GM06990 (cell line): ENCODE measurements at regions not wholly inside any gene's neighbourhood (a gene's known extent, or its start where the extent isn't known, plus 50 kb on each side); places are given as distances from the start of the nearest gene placed in this dataset.

Source experiments
- DNase-seq: peaks from one replicate; pipeline ENCODE4 v3.0.0-alpha.2; 2011; ENCODE audit not compliant: insufficient read length; ENCODE audit errors: extremely low read depth
- H3K27me3 ChIP-seq: replicated peaks from 2 replicates; pipeline ENCODE4 v1.6.0; 2011; ENCODE audit warnings: low read length; ENCODE audit not compliant: control insufficient read depth, insufficient read depth
- H3K36me3 ChIP-seq: 2 replicates; pipeline ENCODE4 v1.5.1; 2011; ENCODE audit warnings: low read length; ENCODE audit not compliant: control insufficient read depth, insufficient read depth
- H3K4me3 ChIP-seq: replicated peaks from 2 replicates; pipeline ENCODE4 v1.5.1; 2011; ENCODE audit warnings: low read depth, mild to moderate bottlenecking, control low read depth, low read length
- CTCF ChIP-seq: IDR thresholded peaks from 2 replicates; pipeline ENCODE4 v1.5.1; 2011; ENCODE audit warnings: low read length, control low read depth, mild to moderate bottlenecking, inconsistent platforms; ENCODE audit not compliant: insufficient read depth, poor library complexity, severe bottlenecking

- H3K27me3 ChIP-seq: no peaks in the 10 kb centered on the region
- no peak for TF ChIP-seq CTCF
- DNase-seq: no peak
- H3K4me3 ChIP-seq: no peak overlapping the region
- no peaks in the 10 kb centered on the region for H3K36me3 ChIP-seq
Observed at GRCh38 chr20:4507288-4507719, 179.0 kb upstream of the PRNP start.

DNA sequence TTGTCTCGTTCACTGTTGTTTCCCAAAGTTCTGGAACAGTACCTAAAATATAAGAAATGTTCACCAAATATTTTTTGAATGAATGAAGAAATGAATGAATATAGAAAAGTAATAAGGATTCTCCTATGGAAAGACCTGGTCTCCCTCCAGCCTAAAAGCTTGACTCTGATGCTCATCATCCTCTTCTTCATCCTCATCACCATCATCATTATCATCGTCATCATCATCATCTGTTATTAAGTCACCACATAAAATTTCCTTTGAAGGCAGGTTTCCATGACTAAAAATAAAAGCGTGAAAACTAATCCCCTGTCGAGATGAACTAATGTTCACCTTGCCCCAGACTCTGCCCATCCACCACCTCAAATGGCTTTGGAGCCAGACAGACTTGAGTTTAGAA lies 181.4 kb upstream of the PRNP start:
- no peak for DNase-seq
- no peaks in the 10 kb centered on the region for H3K36me3 ChIP-seq
- no peak overlapping the region for H3K4me3 ChIP-seq
- H3K27me3 ChIP-seq: no peaks in the 10 kb centered on the region
- no peak for TF ChIP-seq CTCF

GRCh38 chr20:4502756-4503155 lies 183.5 kb upstream of the PRNP start:
- Histone ChIP-seq H3K27me3 (no peaks in the 10 kb centered on the region), H3K4me3 (no peak overlapping the region), H3K36me3 (no peaks in the 10 kb centered on the region)
- no peak for TF ChIP-seq CTCF
- DNase-seq: no peak

- Histone ChIP-seq H3K36me3 (no peaks in the 10 kb centered on the region), H3K4me3 (no peak overlapping the region), H3K27me3 (no peaks in the 10 kb centered on the region)
- TF ChIP-seq CTCF: no peak
- DNase-seq: no peak
Observed at GRCh38 chr20:4493386-4493785, 192.9 kb upstream of the PRNP start.

- Histone ChIP-seq H3K36me3 (no peaks in the 10 kb centered on the region), H3K4me3 (no peak overlapping the region), H3K27me3 (no peaks in the 10 kb centered on the region)
- TF ChIP-seq CTCF: no peak
- no peak for DNase-seq
Observed at GRCh38 chr20:4491643-4492042, 194.6 kb upstream of the PRNP start.

DNA sequence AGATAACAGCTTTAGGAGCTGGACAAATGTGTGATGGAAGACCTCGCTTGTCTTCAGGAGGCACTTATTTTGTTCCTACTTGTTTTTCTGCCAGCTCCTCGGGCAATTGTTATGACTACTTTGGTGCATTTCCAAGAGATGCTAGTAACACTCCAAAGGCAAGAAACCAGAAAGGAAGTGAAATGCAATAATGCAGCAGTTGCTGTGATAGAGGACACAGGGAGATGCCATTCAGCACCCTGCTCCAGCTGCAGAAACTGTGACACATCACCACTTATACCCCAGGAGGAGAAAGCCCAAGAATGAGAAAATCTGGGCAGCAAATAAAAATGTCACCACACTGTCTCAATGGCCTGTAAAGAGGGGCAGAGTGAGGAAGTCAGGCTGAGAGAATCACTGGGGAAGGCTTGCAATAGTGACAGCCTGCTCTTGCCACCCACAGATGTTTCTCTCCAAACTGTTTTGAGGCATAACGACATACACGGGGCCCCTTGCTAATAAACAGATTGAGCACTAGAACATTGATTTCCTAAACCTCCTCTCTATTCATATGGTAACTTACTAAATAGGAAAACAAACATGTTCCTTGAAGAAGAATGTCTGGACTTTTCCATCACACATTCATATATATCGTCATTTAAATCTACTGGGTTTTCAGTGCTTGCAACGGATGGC lies 195.5 kb upstream of the PRNP start:
- Histone ChIP-seq H3K27me3 (no peaks in the 10 kb centered on the region), H3K4me3 (no peak overlapping the region), H3K36me3 (no peaks in the 10 kb centered on the region)
- no peak for TF ChIP-seq CTCF
- DNase-seq: no peak
